Hematopoietic multipotent progenitor cell treated with erythropoietin and hydrocortisone succinate and interleukin-3 and kit ligand, for 4 days (in vitro differentiated cells): ENCODE measurements at regions not wholly inside any gene's neighbourhood (a gene's known extent, or its start where the extent isn't known, plus 50 kb on each side); places are given as distances from the start of the nearest gene placed in this dataset.
A peak's percentile ranks its signal among the peaks of the same experiment; 100 is the strongest.
"Not testable (repeated sequence)": the region's sequence is repeated elsewhere in the genome, so short reads cannot be mapped to it uniquely, and the experiment has no call there.

Experiments used
- DNase-seq: peaks from one replicate; pipeline ENCODE4 v3.0.0-alpha.2; 2015

GRCh38 chrX:53883196-53883595 is 161.1 kb downstream of the PHF8 start:
- DNase-seq: no peak

- DNase-seq: no peak
Measured at GRCh38 chrX:53882331-53882730, 161.9 kb downstream of the PHF8 start.

GRCh38 chrX:53880786-53881185 is 163.5 kb downstream of the PHF8 start:
- DNase-seq: not testable (repeated sequence)

GRCh38 chrX:53859890-53860289 is 173.4 kb upstream of the HUWE1 start:
- no peak for DNase-seq

- peak; percentile 62 for DNase-seq
Measured at GRCh38 chrX:53831662-53832635, 145.4 kb upstream of the HUWE1 start.

- DNase-seq: no peak
Measured at GRCh38 chrX:53824686-53825085, 138.2 kb upstream of the HUWE1 start.

- DNase-seq: not testable (repeated sequence)
Measured at GRCh38 chrX:53818115-53818514, 131.6 kb upstream of the HUWE1 start.

GRCh38 chrX:53817548-53817947 is 131.0 kb upstream of the HUWE1 start:
- no peak for DNase-seq

- DNase-seq: no peak
Measured at GRCh38 chrX:53813670-53814440, 127.3 kb upstream of the HUWE1 start.

GRCh38 chrX:53798281-53798680 is 111.8 kb upstream of the HUWE1 start:
- no peak for DNase-seq

GRCh38 chrX:53795576-53795975 is 109.1 kb upstream of the HUWE1 start:
- DNase-seq: peak; percentile 20

GRCh38 chrX:53794181-53794580 is 107.7 kb upstream of the HUWE1 start:
- no peak for DNase-seq

- DNase-seq: no peak
Measured at GRCh38 chrX:53768865-53769264, 82.3 kb upstream of the HUWE1 start.

GRCh38 chrX:53768451-53768850 is 81.9 kb upstream of the HUWE1 start:
- DNase-seq: no peak

- no peak for DNase-seq
Measured at GRCh38 chrX:53767544-53767943, 81.0 kb upstream of the HUWE1 start.

GRCh38 chrX:53757181-53757580 is 70.7 kb upstream of the HUWE1 start:
- DNase-seq: peak; percentile 10

GRCh38 chrX:53746718-53747117 is 60.2 kb upstream of the HUWE1 start:
- no peak for DNase-seq

GRCh38 chrX:53743244-53743643 is 56.7 kb upstream of the HUWE1 start:
- no peak for DNase-seq

GRCh38 chrX:53738370-53738906 is 51.9 kb upstream of the HUWE1 start:
- DNase-seq: no peak
